Loucy (cell line): ENCODE measurements at regions not wholly inside any gene's neighbourhood (a gene's known extent, or its start where the extent isn't known, plus 50 kb on each side); places are given as distances from the start of the nearest gene placed in this dataset.

Source experiments
- H2AFZ ChIP-seq: fragments of 200-600 bp; sonication (generic); 2 replicates; pipeline ENCODE4 v1.6.0; 2016; ENCODE audit warnings: antibody characterized with exemption, mild to moderate bottlenecking, low read length, moderate library complexity
- H3F3A ChIP-seq: fragments of 200-600 bp; 2 replicates; pipeline ENCODE4 v1.6.0; 2016; ENCODE audit warnings: antibody characterized with exemption, low read depth, mild to moderate bottlenecking
- H3K27me3 ChIP-seq: fragments of 200-600 bp; sonication (generic); 2 replicates; pipeline ENCODE4 v1.6.1; 2014; ENCODE audit warnings: low read length, mild to moderate bottlenecking; ENCODE audit not compliant: insufficient read depth, poor library complexity, severe bottlenecking
- H3K36me3 ChIP-seq: fragments of 200-600 bp; sonication (generic); 2 replicates; pipeline ENCODE4 v1.6.1; 2016; ENCODE audit warnings: low read length; ENCODE audit not compliant: insufficient read depth
- H3K4me1 ChIP-seq: fragments of 200-600 bp; sonication (generic); 2 replicates; pipeline ENCODE4 v1.5.1; 2014; ENCODE audit warnings: low read length, mild to moderate bottlenecking; ENCODE audit not compliant: insufficient read depth, poor library complexity, severe bottlenecking
- H3K4me2 ChIP-seq: fragments of 200-600 bp; sonication (generic); 2 replicates; pipeline ENCODE4 v1.6.0; 2014; ENCODE audit warnings: antibody characterized with exemption, low read length, low read depth, mild to moderate bottlenecking; ENCODE audit not compliant: poor library complexity, severe bottlenecking
- H3K4me3 ChIP-seq: fragments of 200-600 bp; sonication (generic); 2 replicates; pipeline ENCODE4 v1.5.1; 2014; ENCODE audit warnings: low read length, mild to moderate bottlenecking, mixed read lengths; ENCODE audit not compliant: poor library complexity, severe bottlenecking
- H3K79me2 ChIP-seq: fragments of 200-600 bp; sonication (generic); 2 replicates; pipeline ENCODE4 v1.6.1; 2014; ENCODE audit warnings: low read length; ENCODE audit not compliant: insufficient read depth
- H3K9ac ChIP-seq: fragments of 200-600 bp; sonication (generic); 2 replicates; pipeline ENCODE4 v1.6.0; 2014; ENCODE audit warnings: mild to moderate bottlenecking, low read depth, low read length, moderate library complexity; ENCODE audit not compliant: poor library complexity, severe bottlenecking
- H3K9me2 ChIP-seq: fragments of 200-600 bp; sonication (generic); replicated peaks from 2 replicates; pipeline ENCODE4 v1.6.1; 2016; ENCODE audit warnings: low read depth, low read length, mixed read lengths
- H3K9me3 ChIP-seq: fragments of 200-600 bp; sonication (generic); 2 replicates; pipeline ENCODE4 v1.6.1; 2014; ENCODE audit warnings: mild to moderate bottlenecking, antibody characterized with exemption, low read length, low read depth; ENCODE audit not compliant: insufficient read depth
- H4K20me1 ChIP-seq: fragments of 200-600 bp; sonication (generic); 2 replicates; pipeline ENCODE4 v1.6.0; 2014; ENCODE audit warnings: antibody characterized with exemption, low read length, mild to moderate bottlenecking; ENCODE audit not compliant: insufficient read depth, poor library complexity, severe bottlenecking
- CTCF ChIP-seq: fragments of 200-600 bp; sonication (generic); conservative IDR thresholded peaks from 2 replicates; pipeline ENCODE4 v1.5.1; 2014; ENCODE audit warnings: mild to moderate bottlenecking, antibody characterized with exemption, low read length
- EZH2phosphoT487 ChIP-seq: fragments of 200-600 bp; IDR thresholded peaks from 2 replicates; pipeline ENCODE4 v1.6.1; 2018; ENCODE audit warnings: antibody characterized with exemption, mild to moderate bottlenecking, moderate library complexity, borderline replicate concordance

GRCh38 chr4:156401371-156401770, 447.7 kb upstream of the CTSO start:
- H4K20me1 ChIP-seq, result no peaks in the 10 kb centered on the region
- H3K4me2 ChIP-seq, result no peak overlapping the region
- H3K36me3 ChIP-seq, result no peaks in the 10 kb centered on the region
- no peaks in the 10 kb centered on the region for H3K9me3 ChIP-seq
- H2AFZ ChIP-seq, result no peak overlapping the region
- H3K4me1 ChIP-seq, result no peaks in the 10 kb centered on the region
- H3K27me3 ChIP-seq, result no peaks in the 10 kb centered on the region
- no peaks in the 10 kb centered on the region for H3K79me2 ChIP-seq
- no peak overlapping the region for H3K9ac ChIP-seq
- no peak overlapping the region for H3K4me3 ChIP-seq
- H3F3A ChIP-seq, result no peaks in the 10 kb centered on the region
- H3K9me2 ChIP-seq, result no peaks in the 10 kb centered on the region
- TF ChIP-seq EZH2phosphoT487, result no peak
- TF ChIP-seq CTCF, result no peak

GRCh38 chr4:156396534-156396933, 442.9 kb upstream of the CTSO start:
- H3K9me2 ChIP-seq, result no peaks in the 10 kb centered on the region
- no peaks in the 10 kb centered on the region for H3K27me3 ChIP-seq
- no peak overlapping the region for H3K4me2 ChIP-seq
- no peak for TF ChIP-seq CTCF
- no peak for TF ChIP-seq EZH2phosphoT487
- H2AFZ ChIP-seq, result no peak overlapping the region
- H3K4me1 ChIP-seq, result no peaks in the 10 kb centered on the region
- H3F3A ChIP-seq, result no peaks in the 10 kb centered on the region
- no peaks in the 10 kb centered on the region for H3K36me3 ChIP-seq
- H3K4me3 ChIP-seq, result no peak overlapping the region
- H3K9ac ChIP-seq, result no peak overlapping the region
- no peaks in the 10 kb centered on the region for H3K9me3 ChIP-seq
- H3K79me2 ChIP-seq, result no peaks in the 10 kb centered on the region
- H4K20me1 ChIP-seq, result no peaks in the 10 kb centered on the region

- no peaks in the 10 kb centered on the region for H3K9me3 ChIP-seq
- H3K36me3 ChIP-seq, result no peaks in the 10 kb centered on the region
- no peaks in the 10 kb centered on the region for H3K9me2 ChIP-seq
- no peaks in the 10 kb centered on the region for H3K27me3 ChIP-seq
- H2AFZ ChIP-seq, result no peak overlapping the region
- H3K4me2 ChIP-seq, result no peak overlapping the region
- TF ChIP-seq EZH2phosphoT487 (no peak), CTCF (no peak)
- H3K9ac ChIP-seq, result no peak overlapping the region
- no peaks in the 10 kb centered on the region for H3K79me2 ChIP-seq
- no peaks in the 10 kb centered on the region for H3K4me1 ChIP-seq
- no peak overlapping the region for H3K4me3 ChIP-seq
- H4K20me1 ChIP-seq, result no peaks in the 10 kb centered on the region
- H3F3A ChIP-seq, result no peaks in the 10 kb centered on the region
These were observed 437.6 kb upstream of the CTSO start for GRCh38 chr4:156391325-156391653.
